ENCODE measurements at regions not wholly inside any gene's neighbourhood (a gene's known extent, or its start where the extent isn't known, plus 50 kb on each side); places are given as distances from the start of the nearest gene placed in this dataset.

- no peak for DNase-seq (ENCODE audit: low read depth in 3 of 3)
Observed at GRCh38 chr7:86012971-86013370, 630.7 kb upstream of the GRM3 start.

- no peak for DNase-seq (ENCODE audit: low read depth in 3 of 3)
Observed at GRCh38 chr7:86008898-86009297, 634.8 kb upstream of the GRM3 start.

GRCh38 chr7:86006909-86007308 lies 636.8 kb upstream of the GRM3 start:
- DNase-seq (ENCODE audit: low read depth in 3 of 3): no peak

- no peak for DNase-seq (ENCODE audit: low read depth in 3 of 3)
Observed at GRCh38 chr7:86002858-86003257, 640.9 kb upstream of the GRM3 start.

- no peak for DNase-seq (ENCODE audit: low read depth in 3 of 3)
Observed at GRCh38 chr7:85997515-85997914, 646.2 kb upstream of the GRM3 start.

- no peak for DNase-seq (ENCODE audit: low read depth in 3 of 3)
Observed at GRCh38 chr7:85995101-85995500, 648.6 kb upstream of the GRM3 start.

GRCh38 chr7:85980740-85981139 lies 663.0 kb upstream of the GRM3 start:
- DNase-seq (ENCODE audit: low read depth in 3 of 3): no peak

- no peak for DNase-seq (ENCODE audit: low read depth in 3 of 3)
Observed at GRCh38 chr7:85974176-85974575, 669.5 kb upstream of the GRM3 start.

- DNase-seq (ENCODE audit: low read depth in 3 of 3): no peak
Observed at GRCh38 chr7:85972504-85973141, 671.1 kb upstream of the GRM3 start.

- no peak for DNase-seq (ENCODE audit: low read depth in 3 of 3)
Observed at GRCh38 chr7:85954961-85955360, 688.7 kb upstream of the GRM3 start.

GRCh38 chr7:85950871-85951270 lies 692.8 kb upstream of the GRM3 start:
- DNase-seq (ENCODE audit: low read depth in 3 of 3): no peak

GRCh38 chr7:85950418-85950817 lies 693.3 kb upstream of the GRM3 start:
- DNase-seq (ENCODE audit: low read depth in 3 of 3): no peak

GRCh38 chr7:85947767-85948166 lies 695.9 kb upstream of the GRM3 start:
- no peak for DNase-seq (ENCODE audit: low read depth in 3 of 3)

- DNase-seq (ENCODE audit: low read depth in 3 of 3): no peak
Observed at GRCh38 chr7:85940798-85941197, 702.9 kb upstream of the GRM3 start.

- DNase-seq (ENCODE audit: low read depth in 3 of 3): no peak
Observed at GRCh38 chr7:85931919-85932318, 711.8 kb upstream of the GRM3 start.

GRCh38 chr7:85928500-85928899 lies 715.2 kb upstream of the GRM3 start:
- DNase-seq (ENCODE audit: low read depth in 3 of 3): no peak

GRCh38 chr7:85927226-85927625 lies 716.5 kb upstream of the GRM3 start:
- no peak for DNase-seq (ENCODE audit: low read depth in 3 of 3)

GRCh38 chr7:85924062-85924461 lies 719.6 kb upstream of the GRM3 start:
- DNase-seq (ENCODE audit: low read depth in 3 of 3): no peak

GRCh38 chr7:85916016-85916415 lies 727.7 kb upstream of the GRM3 start:
- no peak for DNase-seq (ENCODE audit: low read depth in 3 of 3)

- DNase-seq (ENCODE audit: low read depth in 3 of 3): no peak
Observed at GRCh38 chr7:85914437-85914836, 727.6 kb upstream of the SEMA3D start.

- DNase-seq (ENCODE audit: low read depth in 3 of 3): no peak
Observed at GRCh38 chr7:85908051-85908450, 721.2 kb upstream of the SEMA3D start.

GRCh38 chr7:85897967-85898366 lies 711.1 kb upstream of the SEMA3D start:
- DNase-seq (ENCODE audit: low read depth in 3 of 3): no peak

- DNase-seq (ENCODE audit: low read depth in 3 of 3): no peak
Observed at GRCh38 chr7:85896531-85896930, 709.7 kb upstream of the SEMA3D start.

- DNase-seq (ENCODE audit: low read depth in 3 of 3): no peak
Observed at GRCh38 chr7:85895835-85896234, 709.0 kb upstream of the SEMA3D start.
